HEK293 (cell line): ENCODE measurements at regions not wholly inside any gene's neighbourhood (a gene's known extent, or its start where the extent isn't known, plus 50 kb on each side); places are given as distances from the start of the nearest gene placed in this dataset.

Source experiments
- CTCF ChIA-PET: fragments of 350-600 bp; formaldehyde crosslinking; extraction: SDS; loops from one replicate; lab custom pipeline; 2021; ENCODE audit warnings: antibody characterized with exemption; lab: Yijun Ruan, JAX
- POLR2A ChIA-PET: fragments of 300-600 bp; formaldehyde crosslinking; extraction: SDS; loops from one replicate; lab custom pipeline; 2020; ENCODE audit warnings: antibody characterized with exemption, inconsistent platforms; lab: Yijun Ruan, JAX
- H3K27ac ChIP-seq: fragments of 200-500 bp; sonication (Bioruptor generic); 2 replicates; pipeline ENCODE4 v1.5.1; 2014; ENCODE audit warnings: low read depth, low read length, control low read depth, inconsistent platforms; ENCODE audit errors: extremely low read depth
- H3K36me3 ChIP-seq, 2 experiments: fragments of 200-500 bp in 1 of 2; sonication (Bioruptor generic) in 1 of 2; 1 replicate in 1 of 2; 2 replicates in 1 of 2; pipeline ENCODE4 v1.5.1; 2014 to 2017; ENCODE audit warnings: inconsistent platforms in 2 of 2, low read length in 2 of 2; ENCODE audit not compliant: control insufficient read depth in 2 of 2, insufficient read depth in 1 of 2
- H3K4me1 ChIP-seq: fragments of 200-500 bp; sonication (Bioruptor generic); 2 replicates; pipeline ENCODE4 v1.5.1; 2014; ENCODE audit warnings: mild to moderate bottlenecking, low read length, inconsistent platforms; ENCODE audit not compliant: control insufficient read depth, insufficient read depth
- H3K4me3 ChIP-seq: 2 replicates; pipeline ENCODE4 v1.5.1; 2011; ENCODE audit warnings: low read depth, mild to moderate bottlenecking, control low read depth, low read length, moderate library complexity
- H3K9me3 ChIP-seq: fragments of 200-500 bp; sonication (Bioruptor generic); 2 replicates; pipeline ENCODE4 v1.5.1; 2014; ENCODE audit warnings: low read depth, low read length, inconsistent platforms; ENCODE audit not compliant: control insufficient read depth, insufficient read depth
- SCRT2 ChIP-seq: fragments of 450-650 bp; formaldehyde crosslinking; IDR thresholded peaks from 2 replicates; pipeline ENCODE4 v1.5.1; 2016; ENCODE audit warnings: missing biosample characterization, missing genetic modification characterization
- TCF7L2 ChIP-seq: IDR thresholded peaks from 2 replicates; pipeline ENCODE4 v1.6.1; 2011; ENCODE audit warnings: low read depth, mild to moderate bottlenecking, inconsistent platforms, low read length, moderate library complexity, borderline replicate concordance
- YY1 ChIP-seq: fragments of 450-650 bp; formaldehyde crosslinking; IDR thresholded peaks from 2 replicates; pipeline ENCODE4 v1.5.1; 2018; ENCODE audit warnings: missing biosample characterization, missing genetic modification characterization
- YY2 ChIP-seq: fragments of 450-650 bp; formaldehyde crosslinking; IDR thresholded peaks from 2 replicates; pipeline ENCODE4 v1.5.1; 2016; ENCODE audit warnings: missing biosample characterization, missing genetic modification characterization
- ZIC2 ChIP-seq: fragments of 450-650 bp; formaldehyde crosslinking; IDR thresholded peaks from 2 replicates; pipeline ENCODE4 v1.5.1; 2016; ENCODE audit warnings: missing biosample characterization, missing genetic modification characterization
- ZNF184 ChIP-seq: fragments of 450-650 bp; IDR thresholded peaks from 2 replicates; pipeline ENCODE4 v1.5.1; 2018; ENCODE audit warnings: missing biosample characterization, mild to moderate bottlenecking, missing genetic modification characterization
- ZNF274 ChIP-seq, 2 experiments: fragments of 200-500 bp in 1 of 2; fragments of 450-650 bp in 1 of 2; sonication (Bioruptor generic) in 1 of 2; formaldehyde crosslinking in 1 of 2; IDR thresholded peaks; 2 replicates each; pipeline versions ENCODE4 v1.5.1 to v1.6.1; 2014 to 2016; ENCODE audit warnings: borderline replicate concordance in 1 of 2, inconsistent platforms in 1 of 2, low read length in 1 of 2, missing biosample characterization in 1 of 2, missing genetic modification characterization in 1 of 2
- ZNF302 ChIP-seq: fragments of 450-650 bp; formaldehyde crosslinking; IDR thresholded peaks from 2 replicates; pipeline ENCODE4 v1.5.1; 2016; ENCODE audit warnings: missing biosample characterization, missing genetic modification characterization, low read depth
- ZNF354C ChIP-seq: fragments of 450-650 bp; formaldehyde crosslinking; IDR thresholded peaks from 2 replicates; pipeline ENCODE4 v1.5.1; 2016; ENCODE audit warnings: missing biosample characterization, missing genetic modification characterization, low read depth, borderline replicate concordance
- ZNF366 ChIP-seq: fragments of 450-650 bp; formaldehyde crosslinking; conservative IDR thresholded peaks from 2 replicates; pipeline ENCODE4 v1.5.1; 2016; ENCODE audit warnings: missing biosample characterization, missing genetic modification characterization
- ZNF558 ChIP-seq: fragments of 450-650 bp; formaldehyde crosslinking; IDR thresholded peaks from 2 replicates; pipeline ENCODE4 v1.5.1; 2016; ENCODE audit warnings: missing biosample characterization, missing genetic modification characterization
- ZNF596 ChIP-seq: fragments of 450-650 bp; IDR thresholded peaks from 2 replicates; pipeline ENCODE4 v1.5.0; 2018; ENCODE audit warnings: missing biosample characterization, mild to moderate bottlenecking, missing genetic modification characterization, moderate library complexity
- ZNF658 ChIP-seq: fragments of 450-650 bp; formaldehyde crosslinking; IDR thresholded peaks from 2 replicates; pipeline ENCODE4; 2016; ENCODE audit warnings: missing biosample characterization, missing genetic modification characterization
- ZNF660 ChIP-seq: fragments of 450-650 bp; IDR thresholded peaks from 2 replicates; pipeline ENCODE4 v1.5.1; 2018; ENCODE audit warnings: missing biosample characterization, mild to moderate bottlenecking, missing genetic modification characterization
- ZNF768 ChIP-seq: fragments of 450-650 bp; formaldehyde crosslinking; IDR thresholded peaks from 2 replicates; pipeline ENCODE4 v1.5.1; 2018; ENCODE audit warnings: missing biosample characterization, mild to moderate bottlenecking, missing genetic modification characterization
- ZNF837 ChIP-seq: fragments of 450-650 bp; formaldehyde crosslinking; IDR thresholded peaks from 2 replicates; pipeline ENCODE4 v1.5.1; 2016; ENCODE audit warnings: missing biosample characterization, missing genetic modification characterization
- TF ChIP-seq, protein P1 (sequence below): fragments of 450-650 bp; formaldehyde crosslinking; IDR thresholded peaks from 2 replicates; pipeline ENCODE4 v1.5.1; 2016; ENCODE audit warnings: missing biosample characterization, missing genetic modification characterization
- TF ChIP-seq, protein P2 (sequence below): fragments of 450-650 bp; formaldehyde crosslinking; IDR thresholded peaks from 2 replicates; pipeline ENCODE4 v1.5.1; 2016; ENCODE audit warnings: missing biosample characterization, missing genetic modification characterization
- TF ChIP-seq, protein P3 (sequence below): fragments of 450-650 bp; formaldehyde crosslinking; IDR thresholded peaks from 2 replicates; pipeline ENCODE4 v1.5.1; 2017; ENCODE audit warnings: missing biosample characterization, missing genetic modification characterization

DNA sequence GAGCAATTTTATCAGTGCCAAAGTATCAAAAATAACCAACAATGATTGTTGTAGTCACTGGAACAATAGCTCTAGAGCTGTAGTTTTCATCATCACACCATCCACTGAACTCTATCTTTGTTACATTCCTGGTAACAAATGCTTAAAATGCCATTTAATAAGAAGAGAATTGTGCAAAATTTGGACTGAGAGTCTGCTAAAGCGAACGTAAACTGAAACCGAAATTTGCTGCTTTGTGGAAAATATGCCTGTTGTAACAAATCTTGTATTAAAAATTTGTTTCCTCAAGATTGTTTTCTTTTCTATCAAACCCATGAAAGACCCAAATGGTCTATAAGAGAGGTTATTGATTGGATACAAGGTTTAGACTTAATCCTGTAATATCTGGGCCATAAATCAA lies 109.3 kb upstream of the TECRL start (continued):
- TF ChIP-seq, protein P1, sequence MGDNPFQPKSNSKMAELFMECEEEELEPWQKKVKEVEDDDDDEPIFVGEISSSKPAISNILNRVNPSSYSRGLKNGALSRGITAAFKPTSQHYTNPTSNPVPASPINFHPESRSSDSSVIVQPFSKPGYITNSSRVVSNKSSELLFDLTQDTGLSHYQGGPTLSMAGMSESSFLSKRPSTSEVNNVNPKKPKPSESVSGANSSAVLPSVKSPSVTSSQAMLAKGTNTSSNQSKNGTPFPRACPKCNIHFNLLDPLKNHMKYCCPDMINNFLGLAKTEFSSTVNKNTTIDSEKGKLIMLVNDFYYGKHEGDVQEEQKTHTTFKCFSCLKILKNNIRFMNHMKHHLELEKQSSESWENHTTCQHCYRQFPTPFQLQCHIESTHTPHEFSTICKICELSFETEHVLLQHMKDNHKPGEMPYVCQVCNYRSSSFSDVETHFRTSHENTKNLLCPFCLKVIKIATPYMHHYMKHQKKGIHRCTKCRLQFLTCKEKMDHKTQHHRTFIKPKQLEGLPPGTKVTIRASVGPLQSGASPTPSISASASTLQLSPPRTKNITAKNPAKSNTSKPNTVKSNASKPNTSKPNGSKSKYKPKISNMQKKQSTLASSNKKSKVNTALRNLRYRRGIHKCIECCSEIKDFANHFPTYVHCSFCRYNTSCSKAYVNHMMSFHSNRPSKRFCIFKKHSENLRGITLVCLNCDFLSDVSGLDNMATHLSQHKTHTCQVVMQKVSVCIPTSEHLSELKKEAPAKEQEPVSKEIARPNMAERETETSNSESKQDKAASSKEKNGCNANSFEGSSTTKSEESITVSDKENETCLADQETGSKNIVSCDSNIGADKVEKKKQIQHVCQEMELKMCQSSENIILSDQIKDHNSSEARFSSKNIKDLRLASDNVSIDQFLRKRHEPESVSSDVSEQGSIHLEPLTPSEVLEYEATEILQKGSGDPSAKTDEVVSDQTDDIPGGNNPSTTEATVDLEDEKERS (tag by site-specific recombination), result no peak
- TF ChIP-seq, protein P2, sequence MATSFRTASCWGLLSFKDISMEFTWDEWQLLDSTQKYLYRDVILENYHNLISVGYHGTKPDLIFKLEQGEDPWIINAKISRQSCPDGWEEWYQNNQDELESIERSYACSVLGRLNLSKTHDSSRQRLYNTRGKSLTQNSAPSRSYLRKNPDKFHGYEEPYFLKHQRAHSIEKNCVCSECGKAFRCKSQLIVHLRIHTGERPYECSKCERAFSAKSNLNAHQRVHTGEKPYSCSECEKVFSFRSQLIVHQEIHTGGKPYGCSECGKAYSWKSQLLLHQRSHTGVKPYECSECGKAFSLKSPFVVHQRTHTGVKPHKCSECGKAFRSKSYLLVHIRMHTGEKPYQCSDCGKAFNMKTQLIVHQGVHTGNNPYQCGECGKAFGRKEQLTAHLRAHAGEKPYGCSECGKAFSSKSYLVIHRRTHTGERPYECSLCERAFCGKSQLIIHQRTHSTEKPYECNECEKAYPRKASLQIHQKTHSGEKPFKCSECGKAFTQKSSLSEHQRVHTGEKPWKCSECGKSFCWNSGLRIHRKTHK (tag by site-specific recombination), result no peak
- TF ChIP-seq, protein P3, sequence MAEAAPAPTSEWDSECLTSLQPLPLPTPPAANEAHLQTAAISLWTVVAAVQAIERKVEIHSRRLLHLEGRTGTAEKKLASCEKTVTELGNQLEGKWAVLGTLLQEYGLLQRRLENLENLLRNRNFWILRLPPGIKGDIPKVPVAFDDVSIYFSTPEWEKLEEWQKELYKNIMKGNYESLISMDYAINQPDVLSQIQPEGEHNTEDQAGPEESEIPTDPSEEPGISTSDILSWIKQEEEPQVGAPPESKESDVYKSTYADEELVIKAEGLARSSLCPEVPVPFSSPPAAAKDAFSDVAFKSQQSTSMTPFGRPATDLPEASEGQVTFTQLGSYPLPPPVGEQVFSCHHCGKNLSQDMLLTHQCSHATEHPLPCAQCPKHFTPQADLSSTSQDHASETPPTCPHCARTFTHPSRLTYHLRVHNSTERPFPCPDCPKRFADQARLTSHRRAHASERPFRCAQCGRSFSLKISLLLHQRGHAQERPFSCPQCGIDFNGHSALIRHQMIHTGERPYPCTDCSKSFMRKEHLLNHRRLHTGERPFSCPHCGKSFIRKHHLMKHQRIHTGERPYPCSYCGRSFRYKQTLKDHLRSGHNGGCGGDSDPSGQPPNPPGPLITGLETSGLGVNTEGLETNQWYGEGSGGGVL (tag by site-specific recombination), result no peak
- TF ChIP-seq ZNF354C (tag by site-specific recombination) (no peak), SCRT2 (tag by site-specific recombination) (no peak), ZNF660 (tag by site-specific recombination) (no peak)

DNA sequence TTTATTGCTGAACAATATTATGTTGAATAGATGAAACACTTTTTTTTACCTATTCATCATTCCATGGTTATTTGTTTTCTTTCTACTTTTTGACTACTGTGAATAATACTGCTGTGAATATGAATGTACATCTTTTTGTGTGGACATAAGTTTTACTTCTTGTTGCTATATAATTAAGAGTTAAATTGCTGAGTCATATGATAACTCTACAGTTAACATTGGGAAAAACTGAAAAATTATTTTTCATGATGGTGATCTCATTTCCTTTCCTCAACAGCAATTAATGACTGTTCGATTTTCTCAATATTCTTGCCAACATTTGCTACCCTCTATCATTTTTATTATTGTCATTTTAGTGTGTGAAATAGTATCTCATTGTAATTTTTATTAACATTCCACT lies 106.9 kb upstream of the TECRL start:
- H3K9me3 ChIP-seq, result no peaks in the 10 kb centered on the region
- CTCF ChIA-PET, result no interaction called here
- no peaks in the 10 kb centered on the region for H3K4me1 ChIP-seq
- no peak for TF ChIP-seq ZNF558 (tag by site-specific recombination)
- no peak for TF ChIP-seq YY2 (tag by site-specific recombination)
- TF ChIP-seq ZNF366, result no peak
- TF ChIP-seq ZNF837 (tag by site-specific recombination), result no peak
- no peak for TF ChIP-seq ZNF596
- no peak for TF ChIP-seq ZNF184 (tag by site-specific recombination)
- no peak for TF ChIP-seq ZNF302 (tag by site-specific recombination)
- no peak for TF ChIP-seq YY1 (tag by site-specific recombination)
- TF ChIP-seq ZNF274 (IDR thresholded peaks at IDR 0.05; ENCODE audit: low read length), result no peak
- TF ChIP-seq ZNF274 (tag by site-specific recombination; IDR thresholded peaks at IDR 0.05; ENCODE audit: borderline replicate concordance), result no peak
- POLR2A ChIA-PET, result no interaction called here
- H3K27ac ChIP-seq, result no peak overlapping the region
- no peak overlapping the region for H3K4me3 ChIP-seq
- H3K36me3 ChIP-seq, result no peaks in the 10 kb centered on the region

DNA sequence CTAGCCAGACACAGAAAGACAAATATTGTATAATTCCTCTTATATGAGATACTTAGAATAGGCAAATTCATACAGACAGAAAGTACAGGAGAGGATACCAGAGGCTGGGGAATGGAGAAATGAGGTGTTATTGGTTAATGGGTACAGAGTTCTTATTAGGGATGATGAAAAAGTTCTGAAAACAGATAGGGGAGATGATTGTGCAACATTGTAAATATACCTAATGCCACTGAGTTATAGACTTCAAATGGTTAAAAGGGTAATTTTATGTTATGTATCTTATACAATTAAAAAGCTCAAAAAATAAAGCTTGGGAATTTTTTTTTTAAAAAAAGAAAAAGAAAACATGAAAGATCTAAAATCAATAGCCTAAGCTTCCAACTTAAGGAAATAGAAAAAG lies 98.8 kb upstream of the TECRL start:
- no peak overlapping the region for H3K4me3 ChIP-seq
- no peak overlapping the region for H3K27ac ChIP-seq
- POLR2A ChIA-PET, result no interaction called here
- no peak for TF ChIP-seq ZNF768 (tag by site-specific recombination)
- TF ChIP-seq ZNF658 (tag by site-specific recombination), result no peak
- no peak for TF ChIP-seq TCF7L2
- TF ChIP-seq ZIC2 (tag by site-specific recombination), result no peak
- H3K4me1 ChIP-seq, result no peaks in the 10 kb centered on the region
- CTCF ChIA-PET, result no interaction called here
- H3K9me3 ChIP-seq, result no peaks in the 10 kb centered on the region
- no peaks in the 10 kb centered on the region for H3K36me3 ChIP-seq
